H1 (cell line): ENCODE measurements at regions not wholly inside any gene's neighbourhood (a gene's known extent, or its start where the extent isn't known, plus 50 kb on each side); places are given as distances from the start of the nearest gene placed in this dataset.

ENCODE experiments used
- CTCF ChIA-PET: fragments of 300-600 bp; sonication (Branson Sonifier 250); formaldehyde crosslinking; loops from one replicate; lab custom pipeline; 2021; ENCODE audit not compliant: partially characterized antibody; lab: Charles Lee
- POLR2A ChIA-PET: fragments of 300-600 bp; sonication (Branson Sonifier 250); formaldehyde crosslinking; loops from one replicate; lab custom pipeline; 2021; ENCODE audit warnings: inconsistent platforms; ENCODE audit not compliant: partially characterized antibody; lab: Charles Lee
- DNase-seq, 2 experiments: peaks; one replicate each; pipeline versions ENCODE4 v3.0.0 to v3.0.0-alpha.2; 2010 to 2022; ENCODE audit warnings: low spot score in 2 of 2, low read depth in 1 of 2, mixed read lengths in 1 of 2
- FAIRE-seq: peaks from 2 replicates; lab custom pipeline; 2011; peaks lifted over from hg19 to GRCh38; lab: Jason Lieb, UNC
- H2AFZ ChIP-seq: 2 replicates; pipeline ENCODE4 v1.8.1; 2012; ENCODE audit warnings: low read length, inconsistent platforms
- H2AK5ac ChIP-seq: 2 replicates; pipeline ENCODE4 v1.6.1; 2013; ENCODE audit warnings: low read depth, low read length
- H2BK120ac ChIP-seq: replicated peaks from 2 replicates; pipeline ENCODE3; 2013; ENCODE audit warnings: low read depth, low read length, inconsistent platforms
- H2BK12ac ChIP-seq: 2 replicates; pipeline ENCODE4 v1.6.1; 2013; ENCODE audit warnings: low read depth, low read length
- H2BK15ac ChIP-seq: 2 replicates; pipeline ENCODE4 v1.6.1; 2013; ENCODE audit warnings: low read length
- H2BK20ac ChIP-seq: 2 replicates; pipeline ENCODE4 v1.6.1; 2013; ENCODE audit warnings: low read length
- H2BK5ac ChIP-seq: 2 replicates; pipeline ENCODE4 v1.6.1; 2013; ENCODE audit warnings: low read depth, low read length
- H3K14ac ChIP-seq: 2 replicates; pipeline ENCODE4 v1.6.1; 2013; ENCODE audit warnings: inconsistent platforms; ENCODE audit not compliant: insufficient read length
- H3K18ac ChIP-seq: 2 replicates; pipeline ENCODE4 v1.6.1; 2013; ENCODE audit warnings: low read length; ENCODE audit errors: extremely low read depth
- H3K23ac ChIP-seq: 2 replicates; pipeline ENCODE4 v1.6.1; 2013; ENCODE audit warnings: inconsistent platforms; ENCODE audit not compliant: insufficient read length
- H3K23me2 ChIP-seq: 2 replicates; pipeline ENCODE4 v1.6.1; 2013; ENCODE audit warnings: low read depth, low read length
- H3K27ac ChIP-seq: 2 replicates; pipeline ENCODE4 v1.6.1; 2011; ENCODE audit warnings: low read depth, low read length, inconsistent platforms
- H3K27me3 ChIP-seq, 4 experiments: replicated peaks in 1 of 4; 1 replicate in 1 of 4; 2 replicates in 3 of 4; pipeline versions ENCODE4 v1.6.1 to v1.8.1; 2011 to 2013; ENCODE audit warnings: low read length in 3 of 4, mild to moderate bottlenecking in 3 of 4, inconsistent platforms in 2 of 4, mixed read lengths in 2 of 4, moderate library complexity in 1 of 4; ENCODE audit not compliant: control insufficient read depth in 3 of 4, insufficient read depth in 3 of 4; ENCODE audit errors: extremely low read depth in 1 of 4
- H3K36me3 ChIP-seq, 4 experiments: 2 replicates each; pipeline versions ENCODE4 v1.6.1 to v1.8.1; 2011 to 2013; ENCODE audit warnings: mild to moderate bottlenecking in 4 of 4, low read length in 3 of 4, moderate library complexity in 2 of 4, control low read depth in 1 of 4, inconsistent platforms in 1 of 4; ENCODE audit not compliant: insufficient read depth in 4 of 4, control insufficient read depth in 2 of 4
- H3K4ac ChIP-seq: replicated peaks from 2 replicates; pipeline ENCODE3; 2013; ENCODE audit warnings: low read length, low read depth, mixed read lengths, inconsistent platforms; ENCODE audit not compliant: insufficient read length
- H3K4me1 ChIP-seq, 4 experiments: replicated peaks in 1 of 4; 1 replicate in 1 of 4; 2 replicates in 3 of 4; pipeline versions ENCODE4 v1.6.1 to v1.8.1; 2011 to 2013; ENCODE audit warnings: low read length in 3 of 4, inconsistent platforms in 2 of 4, mixed read lengths in 1 of 4; ENCODE audit not compliant: insufficient read depth in 4 of 4, control insufficient read depth in 3 of 4
- H3K4me2 ChIP-seq, 2 experiments: 2 replicates each; pipeline versions ENCODE4 v1.6.1 to v1.8.1; 2011 to 2013; ENCODE audit warnings: low read depth in 2 of 2, low read length in 2 of 2, control low read depth in 1 of 2, inconsistent platforms in 1 of 2, mild to moderate bottlenecking in 1 of 2; ENCODE audit not compliant: insufficient read depth in 1 of 2
- H3K4me3 ChIP-seq, 4 experiments: fragments of 200-600, 300-600 bp in 1 of 4; sonication (generic), shearing (Covaris generic), sonication (Bioruptor Twin) in 1 of 4; 2 replicates each; pipeline versions ENCODE4 v1.5.1 to v1.8.1; 2011 to 2016; ENCODE audit warnings: low read length in 4 of 4, low read depth in 3 of 4, control low read depth in 2 of 4, inconsistent platforms in 2 of 4, mild to moderate bottlenecking in 2 of 4, mixed read lengths in 1 of 4, moderate library complexity in 1 of 4; ENCODE audit not compliant: insufficient read depth in 2 of 4; ENCODE audit errors: extremely low read depth in 1 of 4
- H3K56ac ChIP-seq: replicated peaks from 2 replicates; pipeline ENCODE3; 2013; ENCODE audit warnings: low read depth, mild to moderate bottlenecking, mixed read lengths, low read length, inconsistent platforms; ENCODE audit not compliant: insufficient read length
- H3K79me1 ChIP-seq: 2 replicates; pipeline ENCODE4 v1.6.1; 2013; ENCODE audit warnings: low read depth, low read length, control low read depth
- H3K79me2 ChIP-seq, 2 experiments: 2 replicates each; pipeline versions ENCODE4 v1.6.1 to v1.8.1; 2012 to 2013; ENCODE audit warnings: low read length in 2 of 2, mild to moderate bottlenecking in 2 of 2, inconsistent platforms in 1 of 2; ENCODE audit not compliant: insufficient read depth in 2 of 2, control insufficient read depth in 1 of 2
- H3K9ac ChIP-seq, 4 experiments: replicated peaks in 1 of 4; 1 replicate in 1 of 4; 2 replicates in 3 of 4; pipeline versions ENCODE4 v1.6.1 to v1.8.1; 2011 to 2013; ENCODE audit warnings: low read depth in 3 of 4, low read length in 3 of 4, control low read depth in 2 of 4, mild to moderate bottlenecking in 2 of 4, moderate library complexity in 2 of 4, inconsistent platforms in 1 of 4; ENCODE audit errors: extremely low read depth in 1 of 4
- H3K9me3 ChIP-seq, 2 experiments: 2 replicates each; pipeline versions ENCODE4 v1.6.1 to v1.8.1; 2012 to 2013; ENCODE audit warnings: mild to moderate bottlenecking in 2 of 2, moderate library complexity in 2 of 2, control low read depth in 1 of 2, inconsistent platforms in 1 of 2, low read depth in 1 of 2, low read length in 1 of 2, mixed read lengths in 1 of 2; ENCODE audit not compliant: insufficient read depth in 2 of 2
- H4K20me1 ChIP-seq, 2 experiments: replicated peaks in 1 of 2; 2 replicates each; pipeline versions ENCODE3 to v1.8.1; 2011 to 2013; ENCODE audit warnings: inconsistent platforms in 2 of 2, low read length in 2 of 2, mild to moderate bottlenecking in 1 of 2; ENCODE audit not compliant: insufficient read depth in 2 of 2, control insufficient read depth in 1 of 2
- H4K5ac ChIP-seq: 2 replicates; pipeline ENCODE4 v1.6.1; 2013; ENCODE audit warnings: low read length, low read depth, mixed read lengths, inconsistent platforms; ENCODE audit not compliant: insufficient read length
- H4K8ac ChIP-seq: 2 replicates; pipeline ENCODE4 v1.8.0; 2013; ENCODE audit warnings: mild to moderate bottlenecking, moderate library complexity, low read length, inconsistent platforms; ENCODE audit not compliant: insufficient read depth; ENCODE audit errors: extremely low read depth
- H4K91ac ChIP-seq: replicated peaks from 2 replicates; pipeline ENCODE3; 2013; ENCODE audit warnings: low read length, mixed read lengths, inconsistent platforms; ENCODE audit not compliant: insufficient read length
- GABPA ChIP-seq: IDR thresholded peaks from 2 replicates; pipeline ENCODE4 v1.6.1; 2011; ENCODE audit warnings: mild to moderate bottlenecking, low read length, moderate library complexity, borderline replicate concordance; ENCODE audit not compliant: insufficient read depth
- WGBS, 2 experiments: shearing (Covaris generic) in 1 of 2; methylation state at CpG; one replicate each; pipeline versions ENCODE4 v1.1.6 to v1.1.7; 2013 to 2015; ENCODE audit warnings: low lambda C conversion rate in 2 of 2, mixed read lengths in 2 of 2, inconsistent platforms in 1 of 2, low coverage in 1 of 2, missing lambda C conversion rate in 1 of 2; ENCODE audit not compliant: insufficient replicate concordance in 2 of 2, insufficient coverage in 1 of 2, insufficient read length in 1 of 2; ENCODE audit errors: extremely low coverage in 1 of 2, missing lambda C conversion rate in 1 of 2; 5-methylcytosine and 5-hydroxymethylcytosine counted together

DNA sequence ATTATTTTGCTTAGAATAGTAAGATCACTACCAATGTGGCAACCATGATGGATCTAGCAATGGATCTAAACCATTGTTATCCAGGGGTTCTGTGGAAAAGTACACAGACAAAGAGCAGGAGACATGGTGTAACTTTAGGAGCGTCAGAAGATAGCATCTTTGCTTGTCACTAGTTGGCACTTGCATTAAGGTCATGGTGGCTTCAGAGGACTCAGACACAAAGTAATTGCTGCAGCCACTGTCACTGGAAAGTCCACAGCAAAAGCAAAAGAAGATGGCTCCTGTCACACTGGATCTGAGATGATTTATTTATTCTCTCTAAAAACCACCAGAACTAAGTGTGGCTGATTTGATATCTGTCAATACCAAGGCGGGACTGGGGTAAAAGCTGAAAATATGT is 93.3 kb upstream of the PCDH20 start:
- FAIRE-seq (no peak), DNase-seq (no peak)
- no peaks in the 10 kb centered on the region for H3K79me1 ChIP-seq
- H3K27me3 ChIP-seq: peaks cover 0 to 1% (median 0%) of the 10 kb centered on the region in 4 experiments; a peak in 1 of 7 replicates
- H2BK20ac ChIP-seq: no peak overlapping the region
- H2BK12ac ChIP-seq: no peak overlapping the region
- no peak overlapping the region for H3K23ac ChIP-seq
- H2BK120ac ChIP-seq: no peak overlapping the region
- H3K9me3 ChIP-seq: no peaks in the 10 kb centered on the region; a peak in 1 of 4 replicates
- no peaks in the 10 kb centered on the region for H3K79me2 ChIP-seq
- H3K18ac ChIP-seq: no peak overlapping the region
- no peak overlapping the region for H3K27ac ChIP-seq
- ChIA-PET CTCF (no interaction called here), POLR2A (no interaction called here)
- no peaks in the 10 kb centered on the region for H4K20me1 ChIP-seq
- H3K56ac ChIP-seq: no peak overlapping the region
- TF ChIP-seq GABPA: no peak
- H3K4me2 ChIP-seq: no peak overlapping the region
- H4K5ac ChIP-seq: no peak overlapping the region
- no peak overlapping the region for H2AFZ ChIP-seq
- H3K36me3 ChIP-seq: no peaks in the 10 kb centered on the region
- no peak overlapping the region for H3K4ac ChIP-seq
- no peak overlapping the region for H4K8ac ChIP-seq
- H2BK15ac ChIP-seq: no peak overlapping the region
- H4K91ac ChIP-seq: no peak overlapping the region
- no peak overlapping the region for H3K4me3 ChIP-seq
- 95% methylated on average over 2 of the region's 2 CpGs; no CpG with 5 or more reads in 1 of the 2 experiments for WGBS, 2 experiments
- H3K14ac ChIP-seq: no peak overlapping the region
- H3K23me2 ChIP-seq: no peaks in the 10 kb centered on the region
- no peak overlapping the region for H2BK5ac ChIP-seq
- H2AK5ac ChIP-seq: no peak overlapping the region
- H3K9ac ChIP-seq: no peak overlapping the region
- H3K4me1 ChIP-seq: no peaks in the 10 kb centered on the region
